ENCODE measurements at regions not wholly inside any gene's neighbourhood (a gene's known extent, or its start where the extent isn't known, plus 50 kb on each side); places are given as distances from the start of the nearest gene placed in this dataset.

- no peak for ATAC-seq (replicated peaks in 1 of 2)
Measured at GRCh38 chr2:120578576-120579352, 156.9 kb upstream of the GLI2 start.

GRCh38 chr2:120579916-120580685, 155.6 kb upstream of the GLI2 start:
- no peaks in the 10 kb centered on the region for H3K4me1 Mint-ChIP-seq (ENCODE audit: low read depth)
- H3K36me3 Mint-ChIP-seq (ENCODE audit: insufficient read depth in 2 of 2), result peaks cover 0 to 2% of the 10 kb centered on the region in 2 donors
- H3K9me3 Mint-ChIP-seq, result peaks cover 0 to under 1% of the 10 kb centered on the region in 2 donors
- no peak for ATAC-seq (replicated peaks in 1 of 2)
- H3K4me3 Mint-ChIP-seq, result no peak overlapping the region
- no peak overlapping the region for H3K27ac Mint-ChIP-seq
- peaks cover 31% of the 10 kb centered on the region for H3K27me3 Mint-ChIP-seq (ENCODE audit: low read depth)
- DNase-seq, result no peak

More at GRCh38 chr2:120578576-120579352, 156.9 kb upstream of the GLI2 start:
- H3K4me3 Mint-ChIP-seq, result no peak overlapping the region
- H3K36me3 Mint-ChIP-seq (ENCODE audit: insufficient read depth in 2 of 2), result peaks cover 0 to 2% of the 10 kb centered on the region in 2 donors
- H3K27ac Mint-ChIP-seq, result no peak overlapping the region
- no peaks in the 10 kb centered on the region for H3K9me3 Mint-ChIP-seq
- peaks cover 35% of the 10 kb centered on the region for H3K27me3 Mint-ChIP-seq (ENCODE audit: low read depth)
- H3K4me1 Mint-ChIP-seq (ENCODE audit: low read depth), result no peaks in the 10 kb centered on the region
- no peak for DNase-seq

- no peak for ATAC-seq (replicated peaks in 1 of 2)
- H3K9me3 Mint-ChIP-seq, result peaks cover 0 to 2% of the 10 kb centered on the region in 2 donors
- no peaks in the 10 kb centered on the region for H3K4me1 Mint-ChIP-seq (ENCODE audit: low read depth)
- peaks cover 0 to 2% of the 10 kb centered on the region in 2 donors for H3K36me3 Mint-ChIP-seq (ENCODE audit: insufficient read depth in 2 of 2)
- no peak overlapping the region for H3K27ac Mint-ChIP-seq
- peaks cover 34% of the 10 kb centered on the region for H3K27me3 Mint-ChIP-seq (ENCODE audit: low read depth)
- no peak overlapping the region for H3K4me3 Mint-ChIP-seq
- no peak for DNase-seq
Measured at GRCh38 chr2:120580709-120581108, 155.0 kb upstream of the GLI2 start.

GRCh38 chr2:120583121-120583520, 152.5 kb upstream of the GLI2 start:
- peaks cover 8% of the 10 kb centered on the region for H3K4me1 Mint-ChIP-seq (ENCODE audit: low read depth)
- H3K27ac Mint-ChIP-seq, result no peak overlapping the region
- no peak overlapping the region for H3K4me3 Mint-ChIP-seq
- H3K9me3 Mint-ChIP-seq, result peaks cover 0 to 2% of the 10 kb centered on the region in 2 donors
- DNase-seq (no peak), ATAC-seq (replicated peaks in 1 of 2) (no peak)
- H3K36me3 Mint-ChIP-seq (ENCODE audit: insufficient read depth in 2 of 2), result peaks cover 1 to 2% of the 10 kb centered on the region in 2 donors
- peaks cover 38% of the 10 kb centered on the region for H3K27me3 Mint-ChIP-seq (ENCODE audit: low read depth)

- H3K4me1 Mint-ChIP-seq (ENCODE audit: low read depth), result peaks cover 8% of the 10 kb centered on the region
- no peak overlapping the region for H3K27ac Mint-ChIP-seq
- DNase-seq (no peak), ATAC-seq (replicated peaks in 1 of 2) (no peak)
- H3K27me3 Mint-ChIP-seq (ENCODE audit: low read depth), result peaks cover 47% of the 10 kb centered on the region
- peaks cover 0 to 2% of the 10 kb centered on the region in 2 donors for H3K9me3 Mint-ChIP-seq
- peaks cover 1 to 2% of the 10 kb centered on the region in 2 donors for H3K36me3 Mint-ChIP-seq (ENCODE audit: insufficient read depth in 2 of 2)
- H3K4me3 Mint-ChIP-seq, result no peak overlapping the region
Measured at GRCh38 chr2:120583851-120584570, 151.7 kb upstream of the GLI2 start.

- H3K4me1 Mint-ChIP-seq (ENCODE audit: low read depth), result peaks cover 8% of the 10 kb centered on the region
- H3K27ac Mint-ChIP-seq, result no peak overlapping the region
- no peak for DNase-seq
- ATAC-seq (replicated peaks in 1 of 2), result no peak
- H3K4me3 Mint-ChIP-seq, result peak overlapping the region; percentile 14 to 31
- peaks cover 1 to 2% of the 10 kb centered on the region in 2 donors for H3K36me3 Mint-ChIP-seq (ENCODE audit: insufficient read depth in 2 of 2)
- peaks cover 0 to 2% of the 10 kb centered on the region in 2 donors for H3K9me3 Mint-ChIP-seq
- H3K27me3 Mint-ChIP-seq (ENCODE audit: low read depth), result peaks cover 64% of the 10 kb centered on the region
Measured at GRCh38 chr2:120586507-120587278, 149.0 kb upstream of the GLI2 start.

- ATAC-seq (replicated peaks in 1 of 2), result no peak
- no peak overlapping the region for H3K27ac Mint-ChIP-seq
Measured at GRCh38 chr2:120587279-120587996, 148.2 kb upstream of the GLI2 start.

GRCh38 chr2:120587997-120588336, 147.7 kb upstream of the GLI2 start:
- H3K9me3 Mint-ChIP-seq, result peaks cover 0 to 2% of the 10 kb centered on the region in 2 donors

More at GRCh38 chr2:120587279-120587996, 148.2 kb upstream of the GLI2 start:
- Mint-ChIP-seq H3K36me3 (ENCODE audit: insufficient read depth in 2 of 2) (peaks cover 1 to 2% of the 10 kb centered on the region in 2 donors), H3K9me3 (peaks cover 0 to 2% of the 10 kb centered on the region in 2 donors), H3K4me1 (ENCODE audit: low read depth) (peaks cover 8% of the 10 kb centered on the region), H3K27me3 (ENCODE audit: low read depth) (peaks cover 65% of the 10 kb centered on the region), H3K4me3 (peak overlapping the region in 1 of 2 donors; percentile 31)
- no peak for DNase-seq

GRCh38 chr2:120589771-120590608, 145.7 kb upstream of the GLI2 start:
- DNase-seq (no peak), ATAC-seq (replicated peaks in 1 of 2) (no peak)
- Mint-ChIP-seq H3K9me3 (peaks cover 0 to 2% of the 10 kb centered on the region in 2 donors), H3K36me3 (ENCODE audit: insufficient read depth in 2 of 2) (peaks cover 0 to 1% of the 10 kb centered on the region in 2 donors), H3K4me3 (no peak overlapping the region), H3K27ac (no peak overlapping the region), H3K27me3 (ENCODE audit: low read depth) (peaks cover 57% of the 10 kb centered on the region), H3K4me1 (ENCODE audit: low read depth) (peaks cover 8% of the 10 kb centered on the region)

More at GRCh38 chr2:120587997-120588336, 147.7 kb upstream of the GLI2 start:
- DNase-seq (no peak), ATAC-seq (replicated peaks in 1 of 2) (no peak)
- Mint-ChIP-seq H3K36me3 (ENCODE audit: insufficient read depth in 2 of 2) (peaks cover 1% of the 10 kb centered on the region in 2 donors), H3K27me3 (ENCODE audit: low read depth) (peaks cover 65% of the 10 kb centered on the region), H3K4me3 (no peak overlapping the region), H3K4me1 (ENCODE audit: low read depth) (peaks cover 8% of the 10 kb centered on the region), H3K27ac (no peak overlapping the region)

GRCh38 chr2:120590841-120591240, 144.8 kb upstream of the GLI2 start:
- Mint-ChIP-seq H3K9me3 (no peaks in the 10 kb centered on the region), H3K4me1 (ENCODE audit: low read depth) (peaks cover 8% of the 10 kb centered on the region), H3K4me3 (no peak overlapping the region), H3K27me3 (ENCODE audit: low read depth) (peaks cover 48% of the 10 kb centered on the region), H3K27ac (no peak overlapping the region), H3K36me3 (ENCODE audit: insufficient read depth in 2 of 2) (peaks cover 0 to 1% of the 10 kb centered on the region in 2 donors)
- ATAC-seq (replicated peaks in 1 of 2), result no peak
- no peak for DNase-seq

GRCh38 chr2:120591572-120591971, 144.1 kb upstream of the GLI2 start:
- Mint-ChIP-seq H3K9me3 (no peaks in the 10 kb centered on the region), H3K36me3 (ENCODE audit: insufficient read depth in 2 of 2) (peaks cover 0 to under 1% of the 10 kb centered on the region in 2 donors), H3K4me1 (ENCODE audit: low read depth) (peaks cover 3% of the 10 kb centered on the region), H3K27ac (no peak overlapping the region), H3K4me3 (no peak overlapping the region), H3K27me3 (ENCODE audit: low read depth) (peaks cover 41% of the 10 kb centered on the region)
- ATAC-seq (replicated peaks in 1 of 2) (no peak), DNase-seq (no peak)
